ENCODE measurements at regions not wholly inside any gene's neighbourhood (a gene's known extent, or its start where the extent isn't known, plus 50 kb on each side); places are given as distances from the start of the nearest gene placed in this dataset.
A peak's percentile ranks its signal among the peaks of the same experiment; 100 is the strongest.

- ChIA-PET POLR2A (no interaction called here), CTCF (ENCODE audit: low intra/inter-chr PET ratio, low total read pairs) (no interaction called here)
- DNase-seq (ENCODE audit: low spot score) (no peak), FAIRE-seq (no peak), ATAC-seq (no peak; the same call in 2 of the 3 replicates)
- Histone ChIP-seq H3K4me1 (ENCODE audit: insufficient read depth, low read length) (peaks cover 26% of the 10 kb centered on the region), H2AFZ (ENCODE audit: low read length) (no peak overlapping the region), H3K9me3 (ENCODE audit: low read length) (no peaks in the 10 kb centered on the region), H3K79me2 (ENCODE audit: insufficient read depth, low read length) (no peaks in the 10 kb centered on the region), H3K4me3 (replicated peaks in 1 of 3; ENCODE audit: insufficient read depth in 1 of 3, low read depth in 2 of 3, low read length in 3 of 3) (no peak overlapping the region), H3K27ac (ENCODE audit: extremely low read length, insufficient read depth, low read length) (no peak overlapping the region), H3K36me3 (replicated peaks in 1 of 2; ENCODE audit: control insufficient read depth in 1 of 2, insufficient read depth in 2 of 2, low read length in 2 of 2) (no peaks in the 10 kb centered on the region), H3K4me2 (ENCODE audit: low read depth, low read length) (0 out of 2 replicates have a peak overlapping the region, but pooled peaks have one; percentile 15), H4K20me1 (ENCODE audit: insufficient read depth, low read length) (no peaks in the 10 kb centered on the region), H3K9ac (ENCODE audit: insufficient read depth, low read depth, low read length) (no peak overlapping the region), H3K27me3 (ENCODE audit: control insufficient read depth in 1 of 2, insufficient read depth in 2 of 2, low read length in 2 of 2) (no peaks in the 10 kb centered on the region)
- in situ Hi-C loops (cut with HindIII; ENCODE audit: extremely low pct_ligation_motif_present, low pct_unique_long_range_greater_than_20kb) = no loop called here
- intact Hi-C loops (cut with micrococcal nuclease; ENCODE audit: unreplicated experiment) = no loop called here
- WGBS (ENCODE audit: low lambda C conversion rate) = 55% methylated on average over 6 of the region's 6 CpGs
- no peak for TF ChIP-seq NPAS2 (CRISPR knock-in tag; IDR thresholded peaks at IDR 0.05; ENCODE audit: borderline replicate concordance)
- no peak for TF ChIP-seq PAF1 (CRISPR knock-in tag; IDR thresholded peaks at IDR 0.05)
- no peak for TF ChIP-seq ZNF670 (CRISPR knock-in tag; IDR thresholded peaks at IDR 0.05; ENCODE audit: borderline replicate concordance)
- no peak for TF ChIP-seq ZNF674 (CRISPR knock-in tag; IDR thresholded peaks at IDR 0.05; ENCODE audit: low read depth)
- no peak for TF ChIP-seq ZNF850 (CRISPR knock-in tag; conservative IDR thresholded peaks at IDR 0.05)
- TF ChIP-seq ZNF550 (CRISPR knock-in tag; IDR thresholded peaks at IDR 0.05; ENCODE audit: borderline replicate concordance) = no peak
- TF ChIP-seq ZNF234 (CRISPR knock-in tag; conservative IDR thresholded peaks at IDR 0.05) = no peak
- TF ChIP-seq ZNF879 (CRISPR knock-in tag; IDR thresholded peaks at IDR 0.05) = no peak
- TF ChIP-seq DPF2 (CRISPR knock-in tag; IDR thresholded peaks at IDR 0.05; ENCODE audit: borderline replicate concordance, low read depth) = no peak
- no peak for TF ChIP-seq THRA (CRISPR knock-in tag; IDR thresholded peaks at IDR 0.05; ENCODE audit: borderline replicate concordance)
- no peak for TF ChIP-seq THAP8 (CRISPR knock-in tag; IDR thresholded peaks at IDR 0.05; ENCODE audit: borderline replicate concordance)
- no peak for TF ChIP-seq NRL (CRISPR knock-in tag; IDR thresholded peaks at IDR 0.05; ENCODE audit: borderline replicate concordance)
- no peak for TF ChIP-seq NFKB2 (CRISPR knock-in tag; IDR thresholded peaks at IDR 0.05; ENCODE audit: borderline replicate concordance)
- TF ChIP-seq ZNF678 (CRISPR knock-in tag; IDR thresholded peaks at IDR 0.05) = no peak
- TF ChIP-seq TSC22D2 (CRISPR knock-in tag; IDR thresholded peaks at IDR 0.05; ENCODE audit: borderline replicate concordance) = no peak
- TF ChIP-seq HDAC6 (IDR thresholded peaks at IDR 0.05; ENCODE audit: low read depth, low read length) = no peak
- no peak for TF ChIP-seq ZNF709 (CRISPR knock-in tag; IDR thresholded peaks at IDR 0.05)
- BruUV-seq (replicated peaks) = no TSS peak
Measured at GRCh38 chr3:177330779-177331178, 133.5 kb upstream of the TBL1XR1 start.
